ENCODE measurements at regions not wholly inside any gene's neighbourhood (a gene's known extent, or its start where the extent isn't known, plus 50 kb on each side); places are given as distances from the start of the nearest gene placed in this dataset.

DNA sequence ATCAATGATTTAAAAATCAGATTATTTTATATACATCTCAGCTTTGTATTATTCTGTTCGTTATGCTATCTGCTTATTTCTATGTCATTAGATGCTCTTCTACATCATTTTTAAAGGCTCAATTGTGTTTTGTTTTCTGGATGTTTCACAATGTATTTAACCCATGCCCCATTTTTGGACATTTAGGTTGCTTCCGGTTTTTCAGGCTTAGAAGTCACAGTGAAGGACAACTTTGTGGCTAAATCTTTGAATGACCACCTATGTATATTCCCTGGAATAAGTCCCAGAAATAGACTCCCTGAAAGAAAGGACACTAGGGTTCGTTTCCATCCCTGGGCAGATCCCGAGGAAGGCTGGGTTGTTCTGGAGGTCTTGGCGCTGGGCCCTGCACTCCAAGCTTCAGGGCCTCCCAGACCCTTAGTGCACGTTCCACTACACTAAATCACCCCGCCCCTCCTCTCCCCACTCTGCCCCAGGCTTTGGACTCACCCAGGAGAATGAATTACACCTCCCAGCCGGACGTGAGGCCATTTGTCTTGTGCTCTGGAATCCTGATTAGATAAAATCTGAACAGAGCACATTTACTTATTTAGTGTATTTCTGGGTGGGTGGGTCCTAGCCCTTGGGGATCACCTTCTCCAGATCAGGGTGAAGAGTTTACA lies 188.2 kb downstream of the ZFP36L2 start:
- no peak for ATAC-seq
- no peaks in the 10 kb centered on the region for H3K9me3 Mint-ChIP-seq (ENCODE audit: low read depth)
- intact Hi-C loops (cut with DNase I, micrococcal nuclease) = no loop called here
- POLR2A ChIA-PET = no interaction called here
- peaks cover 14% of the 10 kb centered on the region for H3K4me1 Mint-ChIP-seq
- H3K27ac Mint-ChIP-seq = no peak overlapping the region
- H3K4me3 Mint-ChIP-seq = no peak overlapping the region
- H3K36me3 Mint-ChIP-seq (ENCODE audit: low read depth) = no peaks in the 10 kb centered on the region
- CTCF ChIA-PET = interaction anchor here (0.9 to 1.4 kb wide), 3 partner anchors 13 to 30 kb away, joined by 3 to 5 read pairs (median 3); no protein-coding TSS in a partner anchor
- no peak for DNase-seq
- H3K27me3 Mint-ChIP-seq = no peaks in the 10 kb centered on the region

DNA sequence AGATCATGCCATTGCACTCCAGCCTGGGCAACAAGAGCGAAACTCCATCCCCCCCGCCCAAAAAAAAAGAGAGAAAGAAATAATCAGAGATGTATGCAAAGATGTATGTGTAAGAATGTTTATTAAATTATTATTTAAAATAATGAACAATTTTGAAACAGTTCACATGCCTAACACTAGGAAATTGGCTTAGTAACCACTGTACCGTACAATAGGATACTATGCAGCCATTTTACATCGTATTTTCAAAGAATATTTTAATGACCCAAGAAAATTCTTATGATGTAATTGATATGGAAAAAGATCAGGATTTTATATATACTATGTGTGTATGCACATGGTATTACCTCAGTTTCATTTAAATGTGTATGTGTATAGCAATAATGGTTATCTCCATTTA lies 190.5 kb downstream of the ZFP36L2 start:
- Mint-ChIP-seq H3K36me3 (ENCODE audit: low read depth) (no peaks in the 10 kb centered on the region), H3K27ac (no peak overlapping the region), H3K27me3 (no peaks in the 10 kb centered on the region), H3K4me1 (peaks cover 25% of the 10 kb centered on the region), H3K9me3 (ENCODE audit: low read depth) (no peaks in the 10 kb centered on the region), H3K4me3 (no peak overlapping the region)
- ChIA-PET CTCF (no interaction called here), POLR2A (no interaction called here)
- DNase-seq = no peak
- intact Hi-C loops (cut with DNase I, micrococcal nuclease) = no loop called here
- no peak for ATAC-seq

DNA sequence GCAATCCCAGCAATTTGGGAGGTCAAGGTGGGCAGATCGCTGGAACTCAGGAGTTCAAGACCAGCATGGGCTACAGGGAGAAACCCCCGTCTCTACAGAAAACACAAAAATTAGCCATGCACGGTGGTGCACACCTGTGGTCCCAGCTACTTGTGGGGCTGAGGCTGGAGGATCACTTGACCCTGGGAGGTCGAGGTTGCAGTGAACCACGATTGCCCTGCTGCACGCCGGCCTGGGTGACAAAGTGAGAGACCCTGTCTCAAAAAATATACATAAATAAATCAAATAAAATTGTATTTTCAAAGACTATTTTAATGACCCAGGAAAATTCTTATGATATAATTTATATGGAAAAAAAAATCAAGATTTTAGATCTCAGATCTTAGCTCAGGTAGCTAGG lies 191.5 kb downstream of the ZFP36L2 start:
- no peak for DNase-seq
- POLR2A ChIA-PET = no interaction called here
- Mint-ChIP-seq H3K27me3 (no peaks in the 10 kb centered on the region), H3K27ac (no peak overlapping the region), H3K36me3 (ENCODE audit: low read depth) (no peaks in the 10 kb centered on the region), H3K9me3 (ENCODE audit: low read depth) (no peaks in the 10 kb centered on the region), H3K4me1 (peaks cover 18% of the 10 kb centered on the region), H3K4me3 (no peak overlapping the region)
- no peak for ATAC-seq
- intact Hi-C loops (cut with DNase I, micrococcal nuclease) = no loop called here
- CTCF ChIA-PET = no interaction called here

DNA sequence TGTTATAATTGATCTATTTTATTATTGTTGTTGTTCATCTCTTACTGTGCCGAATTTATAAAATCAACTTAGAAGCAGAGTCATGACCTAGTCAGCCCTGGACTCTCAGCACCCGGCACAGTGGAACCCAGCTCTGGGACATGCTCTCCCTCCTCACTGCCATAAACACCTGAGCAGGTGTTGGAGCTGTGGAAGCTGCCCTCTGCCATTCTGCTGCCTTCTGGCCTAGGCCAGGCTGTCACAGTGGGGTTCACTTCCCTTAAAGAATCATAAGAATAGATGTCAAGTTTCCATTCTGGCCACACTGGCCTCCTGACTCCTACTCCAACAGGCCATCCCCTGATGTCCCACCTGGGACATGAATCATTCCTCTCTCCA lies 192.2 kb downstream of the ZFP36L2 start:
- Mint-ChIP-seq H3K36me3 (ENCODE audit: low read depth) (no peaks in the 10 kb centered on the region), H3K4me1 (peaks cover 18% of the 10 kb centered on the region), H3K9me3 (ENCODE audit: low read depth) (no peaks in the 10 kb centered on the region), H3K27me3 (no peaks in the 10 kb centered on the region), H3K27ac (no peak overlapping the region), H3K4me3 (no peak overlapping the region)
- no peak for ATAC-seq
- ChIA-PET CTCF (no interaction called here), POLR2A (no interaction called here)
- no peak for DNase-seq
- intact Hi-C loops (cut with DNase I, micrococcal nuclease) = no loop called here

DNA sequence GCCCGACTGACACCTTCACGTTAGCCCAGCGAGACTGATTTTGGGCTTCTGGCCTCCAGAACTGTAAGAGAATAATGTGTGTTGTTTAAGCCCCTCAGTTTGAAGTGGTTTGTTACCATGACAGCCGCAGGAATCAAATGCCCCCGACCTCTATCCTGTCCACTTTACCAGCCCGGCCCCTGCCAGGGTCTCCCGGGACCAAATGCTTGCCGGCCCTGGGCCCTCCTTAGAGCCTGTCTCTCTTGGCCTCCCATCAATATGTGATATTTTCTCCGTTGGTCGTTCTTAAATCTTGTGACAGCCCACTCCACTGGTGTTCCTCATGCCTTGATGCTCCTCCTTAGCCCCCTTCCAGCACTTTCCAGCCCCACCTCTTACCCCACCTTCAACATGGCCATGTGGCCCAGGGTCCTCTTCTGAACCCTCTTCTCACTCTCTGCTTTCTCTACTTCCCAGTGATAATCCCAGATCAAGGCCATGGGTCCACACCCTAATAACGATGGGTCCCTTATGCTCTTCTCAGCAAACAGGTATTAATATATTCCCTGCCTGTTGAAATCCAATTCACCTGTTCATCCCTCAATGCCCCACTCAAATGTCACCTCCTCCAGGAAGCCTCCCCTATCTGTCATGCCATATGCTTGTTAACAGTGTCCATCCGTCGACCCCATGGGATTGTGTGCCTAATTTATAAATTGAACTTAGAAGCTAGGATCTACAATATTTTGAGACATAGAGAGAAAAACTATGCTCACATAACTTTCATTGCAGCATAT lies 192.8 kb downstream of the ZFP36L2 start:
- no peak overlapping the region for H3K4me3 Mint-ChIP-seq
- CTCF ChIA-PET = no interaction called here

DNA sequence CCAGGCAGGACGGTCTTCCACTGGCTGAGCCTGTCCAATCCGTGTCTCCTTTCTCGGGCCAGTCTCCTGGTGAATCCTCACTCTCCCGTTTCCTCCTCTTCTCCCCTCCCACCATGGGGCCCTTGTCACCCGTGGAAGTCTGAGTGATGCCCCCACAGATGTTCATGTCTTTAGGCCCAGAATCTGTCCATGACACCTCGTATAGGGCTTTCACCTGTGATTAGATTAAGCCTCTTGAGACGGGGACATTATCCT lies 193.5 kb downstream of the ZFP36L2 start:
- H3K4me3 Mint-ChIP-seq = no peak overlapping the region
- no peak overlapping the region for H3K27ac Mint-ChIP-seq
- DNase-seq (no peak), ATAC-seq (no peak)
- intact Hi-C loops (cut with DNase I, micrococcal nuclease) = no loop called here
- H3K9me3 Mint-ChIP-seq (ENCODE audit: low read depth) = no peaks in the 10 kb centered on the region
- H3K4me1 Mint-ChIP-seq = peaks cover 18% of the 10 kb centered on the region
- H3K27me3 Mint-ChIP-seq = no peaks in the 10 kb centered on the region
- CTCF ChIA-PET = interaction anchor here (0.7 kb wide), 1 partner anchor 191 kb away, joined by 4 read pairs; no protein-coding TSS in a partner anchor
- POLR2A ChIA-PET = no interaction called here
- H3K36me3 Mint-ChIP-seq (ENCODE audit: low read depth) = no peaks in the 10 kb centered on the region

More for the DNA sequence above, 192.8 kb downstream of the ZFP36L2 start:
- Mint-ChIP-seq H3K27me3 (no peaks in the 10 kb centered on the region), H3K27ac (no peak overlapping the region), H3K9me3 (ENCODE audit: low read depth) (no peaks in the 10 kb centered on the region), H3K36me3 (ENCODE audit: low read depth) (no peaks in the 10 kb centered on the region), H3K4me1 (peaks cover 18% of the 10 kb centered on the region)
- intact Hi-C loops (cut with DNase I, micrococcal nuclease) = no loop called here
- no peak for ATAC-seq
- POLR2A ChIA-PET = no interaction called here
- no peak for DNase-seq

DNA sequence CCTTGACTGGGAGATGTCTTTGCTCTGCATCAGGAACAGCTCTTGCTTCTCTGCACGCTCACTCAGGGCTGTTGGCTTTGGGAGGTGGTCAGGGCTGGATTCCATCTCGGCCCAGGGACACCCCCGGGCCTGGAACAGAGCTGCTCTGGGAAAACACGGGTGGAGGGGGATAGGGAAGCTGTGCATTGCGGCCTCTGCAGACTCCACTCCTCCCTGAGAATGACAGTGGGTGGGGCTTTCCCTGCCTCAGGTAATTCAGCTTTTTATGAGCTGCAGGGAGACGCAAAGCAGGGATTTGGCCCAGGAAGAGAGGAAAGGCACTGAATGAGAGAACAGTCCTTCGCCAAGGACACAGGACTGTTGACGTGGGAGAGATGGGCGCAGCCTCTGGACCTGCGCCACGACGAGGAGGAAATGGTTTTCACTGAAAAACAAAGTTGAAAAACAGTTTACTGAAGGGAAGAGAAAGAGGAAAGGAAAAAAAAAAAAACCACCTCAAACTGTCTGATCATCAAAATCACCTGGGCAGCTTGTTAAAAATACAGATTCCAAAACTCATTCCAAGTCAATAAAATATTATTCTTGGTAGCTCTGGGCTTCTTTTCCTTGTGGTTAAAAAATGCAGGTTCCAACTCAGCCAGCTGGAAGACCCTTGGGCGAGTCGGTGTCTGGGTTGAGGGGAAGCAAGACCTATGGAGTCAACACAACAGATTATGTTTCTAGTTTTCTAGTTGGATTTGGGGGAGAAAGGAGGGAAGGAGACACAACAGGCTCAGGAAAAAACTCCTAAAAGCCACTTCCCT lies 194.0 kb downstream of the ZFP36L2 start:
- ATAC-seq (no peak), DNase-seq (no peak)
- Mint-ChIP-seq H3K9me3 (ENCODE audit: low read depth) (no peaks in the 10 kb centered on the region), H3K36me3 (ENCODE audit: low read depth) (no peaks in the 10 kb centered on the region), H3K27me3 (no peaks in the 10 kb centered on the region), H3K4me3 (no peak overlapping the region), H3K4me1 (peaks cover 18% of the 10 kb centered on the region), H3K27ac (no peak overlapping the region)
- intact Hi-C loops (cut with DNase I, micrococcal nuclease) = no loop called here
- POLR2A ChIA-PET = no interaction called here
- CTCF ChIA-PET = interaction anchor here (0.7 to 0.9 kb wide), 4 partner anchors 85 to 197 kb away, joined by 3 to 4 read pairs (median 4); no protein-coding TSS in a partner anchor

DNA sequence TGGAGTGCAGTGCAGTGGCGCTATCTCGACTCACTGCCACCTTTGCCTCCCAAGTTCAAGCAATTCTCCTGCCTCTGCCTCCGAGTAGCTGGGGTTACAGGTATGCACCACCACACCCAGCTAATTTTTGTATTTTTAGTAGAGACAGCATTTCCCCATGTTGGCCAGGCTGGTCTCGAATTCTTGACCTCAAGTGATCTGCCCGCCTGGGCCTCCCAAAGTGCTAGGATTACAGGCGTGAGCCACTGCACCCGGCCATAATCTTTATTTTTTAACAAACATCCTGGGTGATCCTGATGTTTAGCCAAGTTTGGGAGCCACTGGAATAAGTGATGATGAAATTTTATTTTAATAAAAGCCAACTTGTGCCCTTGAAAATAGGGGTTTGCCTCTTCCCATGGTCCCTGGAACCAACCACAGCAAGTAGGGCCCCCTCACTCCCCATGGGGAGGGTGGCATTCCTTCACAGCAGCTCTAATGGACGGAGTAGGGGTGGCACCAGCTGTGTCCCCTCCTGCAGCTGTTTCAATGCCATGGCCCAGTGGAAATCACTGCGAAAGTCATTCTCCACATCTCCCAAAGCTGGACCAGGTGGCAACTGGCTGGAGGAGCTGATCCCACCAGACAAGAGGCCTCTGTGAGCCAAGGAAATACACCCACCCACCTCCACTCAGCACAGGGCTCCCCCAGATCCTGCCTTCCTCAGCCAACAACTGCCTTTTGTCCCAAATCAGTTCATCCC lies 194.8 kb downstream of the ZFP36L2 start:
- ATAC-seq = no peak
- Mint-ChIP-seq H3K36me3 (ENCODE audit: low read depth) (no peaks in the 10 kb centered on the region), H3K4me3 (no peak overlapping the region), H3K27ac (no peak overlapping the region), H3K4me1 (peaks cover 18% of the 10 kb centered on the region), H3K27me3 (no peaks in the 10 kb centered on the region), H3K9me3 (ENCODE audit: low read depth) (no peaks in the 10 kb centered on the region)
- DNase-seq = no peak
- ChIA-PET POLR2A (no interaction called here), CTCF (interaction anchor here (0.8 to 0.9 kb wide), 2 partner anchors 86 to 198 kb away, joined by 3 read pairs; no protein-coding TSS in a partner anchor)
- intact Hi-C loops (cut with DNase I, micrococcal nuclease) = no loop called here

DNA sequence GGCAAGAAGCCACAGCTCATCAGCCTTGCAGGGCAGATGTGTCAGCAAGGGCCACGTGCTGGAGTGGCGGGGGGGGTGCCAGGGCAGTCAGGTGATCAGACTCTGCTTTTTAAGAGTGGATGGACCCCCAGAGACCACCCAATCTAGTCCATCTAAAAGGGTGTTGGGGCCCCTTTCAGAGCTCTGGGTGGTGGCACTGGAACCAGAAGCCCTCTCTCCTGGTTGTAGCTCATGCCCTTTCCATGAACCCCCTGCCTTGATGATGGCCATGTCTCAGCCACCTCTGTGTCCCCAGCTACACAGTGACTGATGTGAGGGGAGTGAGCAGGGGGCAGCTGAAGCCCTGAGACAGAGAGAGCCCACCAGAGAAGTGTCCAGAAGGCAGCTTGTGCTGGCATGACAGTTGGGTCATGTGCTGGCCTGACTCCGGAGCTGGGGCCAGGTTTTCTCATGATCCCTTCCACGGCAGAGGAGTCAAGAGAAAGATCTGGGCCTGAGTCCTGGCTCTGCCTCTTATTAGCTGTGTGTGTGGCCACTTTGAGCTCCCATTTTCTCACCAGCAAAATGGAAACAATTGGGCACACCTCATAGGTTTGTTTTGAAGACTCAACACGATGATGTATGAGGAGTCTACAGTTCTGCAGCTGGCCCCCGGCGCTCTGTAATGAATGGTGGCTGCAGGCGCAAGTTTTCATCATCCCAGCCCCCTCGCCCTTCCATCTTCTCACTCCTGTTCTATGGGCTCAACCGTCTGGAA lies 195.7 kb downstream of the ZFP36L2 start:
- CTCF ChIA-PET = interaction anchor here (0.6 kb wide), 2 partner anchors 83 to 276 kb away, joined by 3 read pairs; no protein-coding TSS in a partner anchor

DNA sequence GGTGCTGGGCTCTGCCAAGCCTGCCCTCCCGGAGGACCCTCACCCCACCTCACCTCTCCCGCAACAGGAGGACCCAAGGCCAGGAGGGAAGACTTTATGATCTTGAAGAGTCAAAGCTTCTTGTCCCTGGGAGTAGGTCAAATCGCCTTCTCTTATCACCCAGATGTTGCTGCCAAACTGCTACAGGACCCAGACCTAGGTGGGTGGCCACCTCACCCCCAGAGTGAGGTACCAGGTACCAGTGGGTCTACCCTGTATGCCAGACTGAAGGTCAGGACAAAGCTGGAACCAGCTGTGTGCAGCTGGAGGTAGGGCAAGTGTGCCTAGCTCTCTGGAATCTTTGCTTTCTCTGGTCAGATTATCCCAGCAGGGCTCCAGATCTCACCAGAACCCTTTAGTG lies 197.2 kb downstream of the ZFP36L2 start:
- H3K4me1 Mint-ChIP-seq = peaks cover 31% of the 10 kb centered on the region
- no peak overlapping the region for H3K4me3 Mint-ChIP-seq
- DNase-seq (no peak), ATAC-seq (no peak)
- ChIA-PET CTCF (interaction anchor here (0.9 kb wide), 1 partner anchor 17 kb away, joined by 3 read pairs; no protein-coding TSS in a partner anchor), POLR2A (no interaction called here)
- H3K36me3 Mint-ChIP-seq (ENCODE audit: low read depth) = no peaks in the 10 kb centered on the region
- intact Hi-C loops (cut with DNase I, micrococcal nuclease) = loop anchor here in 1 of 2 experiments (5.0 kb wide), 1 partner anchor 198 kb away; the partner anchor contains the start of gene ZFP36L2
- H3K27me3 Mint-ChIP-seq = no peaks in the 10 kb centered on the region
- no peak overlapping the region for H3K27ac Mint-ChIP-seq
- no peaks in the 10 kb centered on the region for H3K9me3 Mint-ChIP-seq (ENCODE audit: low read depth)

More for the DNA sequence above, 195.7 kb downstream of the ZFP36L2 start:
- no peaks in the 10 kb centered on the region for H3K36me3 Mint-ChIP-seq (ENCODE audit: low read depth)
- DNase-seq (no peak), ATAC-seq (no peak)
- peaks cover 19% of the 10 kb centered on the region for H3K4me1 Mint-ChIP-seq
- H3K9me3 Mint-ChIP-seq (ENCODE audit: low read depth) = no peaks in the 10 kb centered on the region
- POLR2A ChIA-PET = no interaction called here
- intact Hi-C loops (cut with DNase I, micrococcal nuclease) = no loop called here
- no peaks in the 10 kb centered on the region for H3K27me3 Mint-ChIP-seq
- H3K27ac Mint-ChIP-seq = no peak overlapping the region
- no peak overlapping the region for H3K4me3 Mint-ChIP-seq

DNA sequence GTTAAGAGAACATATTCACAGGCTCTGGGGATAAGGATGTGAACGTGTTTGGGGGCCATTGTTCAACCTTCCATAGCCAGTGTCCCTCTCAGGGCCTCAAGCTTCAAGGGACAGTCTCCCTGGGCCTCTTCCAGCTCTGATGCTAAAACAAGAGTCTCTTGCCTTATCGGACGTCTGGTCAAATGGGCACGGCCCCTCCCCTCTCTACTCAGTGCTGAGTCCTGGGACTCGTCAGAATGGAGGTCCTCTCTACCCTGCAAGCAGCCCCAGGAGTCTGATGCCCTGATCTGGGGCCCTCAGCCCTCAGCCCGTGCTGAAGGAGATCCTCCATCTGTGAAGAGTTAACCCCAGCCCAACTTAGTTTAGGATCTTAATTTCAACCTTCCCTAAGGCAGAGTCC lies 198.2 kb downstream of the ZFP36L2 start:
- no peaks in the 10 kb centered on the region for H3K9me3 Mint-ChIP-seq (ENCODE audit: low read depth)
- no peak for DNase-seq
- POLR2A ChIA-PET = no interaction called here
- no peak for ATAC-seq
- H3K4me3 Mint-ChIP-seq = no peak overlapping the region
- intact Hi-C loops (cut with DNase I, micrococcal nuclease) = loop anchor here in 1 of 2 experiments (5.0 kb wide), 1 partner anchor 199 kb away; the partner anchor contains the start of gene ZFP36L2
- H3K27ac Mint-ChIP-seq = no peak overlapping the region
- H3K36me3 Mint-ChIP-seq (ENCODE audit: low read depth) = no peaks in the 10 kb centered on the region
- H3K27me3 Mint-ChIP-seq = no peaks in the 10 kb centered on the region
- CTCF ChIA-PET = interaction anchor here (0.8 kb wide), 1 partner anchor 10 kb away, joined by 3 read pairs; no protein-coding TSS in a partner anchor
- peaks cover 26% of the 10 kb centered on the region for H3K4me1 Mint-ChIP-seq

Data from activated CD4-positive, alpha-beta T cell treated with anti-CD3 and anti-CD28 coated beads for 36 hours (primary cell).